ENCODE measurements at regions not wholly inside any gene's neighbourhood (a gene's known extent, or its start where the extent isn't known, plus 50 kb on each side); places are given as distances from the start of the nearest gene placed in this dataset.

- no peaks in the 10 kb centered on the region for H3K36me3 ChIP-seq (replicated peaks in 1 of 2; ENCODE audit: insufficient read depth in 1 of 2, low read depth in 2 of 2)
- intact Hi-C loops (cut with DNase I): no loop called here
- TF ChIP-seq, protein P1, sequence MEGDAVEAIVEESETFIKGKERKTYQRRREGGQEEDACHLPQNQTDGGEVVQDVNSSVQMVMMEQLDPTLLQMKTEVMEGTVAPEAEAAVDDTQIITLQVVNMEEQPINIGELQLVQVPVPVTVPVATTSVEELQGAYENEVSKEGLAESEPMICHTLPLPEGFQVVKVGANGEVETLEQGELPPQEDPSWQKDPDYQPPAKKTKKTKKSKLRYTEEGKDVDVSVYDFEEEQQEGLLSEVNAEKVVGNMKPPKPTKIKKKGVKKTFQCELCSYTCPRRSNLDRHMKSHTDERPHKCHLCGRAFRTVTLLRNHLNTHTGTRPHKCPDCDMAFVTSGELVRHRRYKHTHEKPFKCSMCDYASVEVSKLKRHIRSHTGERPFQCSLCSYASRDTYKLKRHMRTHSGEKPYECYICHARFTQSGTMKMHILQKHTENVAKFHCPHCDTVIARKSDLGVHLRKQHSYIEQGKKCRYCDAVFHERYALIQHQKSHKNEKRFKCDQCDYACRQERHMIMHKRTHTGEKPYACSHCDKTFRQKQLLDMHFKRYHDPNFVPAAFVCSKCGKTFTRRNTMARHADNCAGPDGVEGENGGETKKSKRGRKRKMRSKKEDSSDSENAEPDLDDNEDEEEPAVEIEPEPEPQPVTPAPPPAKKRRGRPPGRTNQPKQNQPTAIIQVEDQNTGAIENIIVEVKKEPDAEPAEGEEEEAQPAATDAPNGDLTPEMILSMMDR (IDR thresholded peaks at IDR 0.05): no peak
- no peak for TF ChIP-seq POLR2A (IDR thresholded peaks at IDR 0.05)
- WGBS, 2 donors: 43% methylated on average over 6 of the region's 6 CpGs
- no peaks in the 10 kb centered on the region for H3K9me3 ChIP-seq
- H3K4me1 ChIP-seq: no peaks in the 10 kb centered on the region
- DNase-seq: no peak
- ATAC-seq: no peak
- no peak overlapping the region for H3K4me3 ChIP-seq
- no peak overlapping the region for H3K27ac ChIP-seq
- no peaks in the 10 kb centered on the region for H3K27me3 ChIP-seq
Measured at GRCh38 chr7:54360075-54360840, 181.9 kb upstream of the VSTM2A start.

DNA sequence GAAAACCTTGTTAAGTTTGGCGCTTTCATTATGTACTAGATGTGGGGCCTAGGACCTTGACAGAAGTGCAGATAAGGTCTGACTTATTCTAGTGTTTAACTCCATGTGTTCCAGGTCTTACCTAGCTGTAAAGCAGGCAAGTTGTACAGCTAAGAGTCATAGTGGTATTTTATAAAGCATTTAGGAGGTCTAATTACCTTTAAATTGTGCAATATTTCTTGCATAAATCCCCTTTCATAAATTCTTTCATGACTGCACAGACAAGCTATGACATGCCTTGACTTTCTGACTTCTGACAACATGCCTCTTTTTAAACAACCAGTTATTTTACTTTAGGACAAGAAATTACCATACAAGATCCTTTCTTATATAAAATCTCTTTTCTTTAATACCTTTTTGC is 151.6 kb upstream of the VSTM2A start:
- Histone ChIP-seq H3K4me3 (no peak overlapping the region), H3K27ac (no peak overlapping the region), H3K27me3 (no peaks in the 10 kb centered on the region), H3K9me3 (no peaks in the 10 kb centered on the region), H3K36me3 (replicated peaks in 1 of 2; ENCODE audit: insufficient read depth in 1 of 2, low read depth in 2 of 2) (no peaks in the 10 kb centered on the region), H3K4me1 (no peaks in the 10 kb centered on the region)
- intact Hi-C loops (cut with DNase I): no loop called here
- DNase-seq (no peak), ATAC-seq (no peak)
- WGBS, 2 donors: 61 to 75% methylated on average over 1 of the region's 1 CpG
- TF ChIP-seq, protein P1 (IDR thresholded peaks at IDR 0.05): no peak
- no peak for TF ChIP-seq POLR2A (IDR thresholded peaks at IDR 0.05)

DNA sequence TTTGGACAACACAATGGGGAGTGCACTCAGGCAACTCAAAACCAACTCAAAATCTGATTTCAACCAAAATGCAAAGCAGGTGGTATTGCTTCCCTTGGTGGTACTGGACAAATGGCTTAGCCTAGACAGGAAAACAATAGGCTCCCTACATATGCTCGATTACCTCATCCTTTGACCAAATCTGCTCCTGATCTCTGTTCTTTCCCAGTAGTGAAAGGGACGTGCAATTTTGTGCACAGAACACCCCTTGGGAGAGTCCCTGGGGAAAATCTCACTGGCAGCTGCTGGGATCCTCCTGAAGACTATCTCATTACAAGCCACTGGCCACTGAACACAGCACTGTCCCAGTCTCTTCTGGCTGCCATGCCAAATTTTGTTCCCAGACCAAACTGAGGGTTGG is 149.2 kb upstream of the VSTM2A start:
- Histone ChIP-seq H3K4me3 (no peak overlapping the region), H3K36me3 (replicated peaks in 1 of 2; ENCODE audit: insufficient read depth in 1 of 2, low read depth in 2 of 2) (no peaks in the 10 kb centered on the region), H3K27ac (no peak overlapping the region), H3K9me3 (no peaks in the 10 kb centered on the region), H3K27me3 (no peaks in the 10 kb centered on the region), H3K4me1 (no peaks in the 10 kb centered on the region)
- 44 to 54% methylated on average over 2 of the region's 2 CpGs for WGBS, 2 donors
- ATAC-seq (no peak), DNase-seq (no peak)
- intact Hi-C loops (cut with DNase I): no loop called here
- TF ChIP-seq POLR2A (IDR thresholded peaks at IDR 0.05): no peak
- TF ChIP-seq, protein P1 (IDR thresholded peaks at IDR 0.05): no peak

DNA sequence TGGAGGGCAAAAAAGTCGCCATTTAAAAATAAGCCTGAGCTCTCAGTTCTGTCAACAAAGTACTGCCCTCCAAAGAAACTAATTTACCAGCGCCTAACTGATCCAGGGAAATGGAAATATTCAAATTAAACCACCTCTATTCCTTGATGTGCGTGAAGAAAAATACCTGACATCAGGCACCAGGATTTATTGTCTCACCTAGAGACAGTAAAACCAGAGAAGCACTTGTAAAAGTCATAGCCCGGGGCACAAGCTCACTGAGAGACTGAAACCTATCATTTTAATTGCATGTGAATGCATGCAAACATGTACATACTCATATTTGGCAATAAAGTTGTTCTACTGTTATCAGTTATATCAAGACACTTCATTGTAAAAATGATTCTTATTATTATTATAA is 147.3 kb upstream of the VSTM2A start:
- 82 to 86% methylated on average over 4 of the region's 4 CpGs for WGBS, 2 donors
- Histone ChIP-seq H3K4me1 (no peaks in the 10 kb centered on the region), H3K9me3 (no peaks in the 10 kb centered on the region), H3K4me3 (no peak overlapping the region), H3K27me3 (no peaks in the 10 kb centered on the region), H3K27ac (no peak overlapping the region), H3K36me3 (replicated peaks in 1 of 2; ENCODE audit: insufficient read depth in 1 of 2, low read depth in 2 of 2) (no peaks in the 10 kb centered on the region)
- no peak for TF ChIP-seq POLR2A (IDR thresholded peaks at IDR 0.05)
- TF ChIP-seq, protein P1 (IDR thresholded peaks at IDR 0.05): no peak
- ATAC-seq (no peak), DNase-seq (no peak)
- intact Hi-C loops (cut with DNase I): no loop called here

Data from body of pancreas (tissue), 4 donors.